ENCODE measurements at regions not wholly inside any gene's neighbourhood (a gene's known extent, or its start where the extent isn't known, plus 50 kb on each side); places are given as distances from the start of the nearest gene placed in this dataset.

GRCh38 chr15:46644501-46645481 is 1010.0 kb downstream of the SQOR start:
- FAIRE-seq = no peak
- H4K20me1 ChIP-seq (replicated peaks in 1 of 2; ENCODE audit: control insufficient read depth in 1 of 2, insufficient read depth in 2 of 2, low read length in 2 of 2) = no peaks in the 10 kb centered on the region

More at GRCh38 chr15:46644501-46645481, 1010.0 kb downstream of the SQOR start:
- Histone ChIP-seq H2BK5ac (ENCODE audit: low read depth, low read length) (no peak overlapping the region), H3K23me2 (ENCODE audit: low read depth, low read length) (no peaks in the 10 kb centered on the region), H3K18ac (ENCODE audit: extremely low read depth, low read length) (no peak overlapping the region), H3K36me3 (ENCODE audit: control insufficient read depth in 2 of 4, insufficient read depth in 4 of 4, low read length in 3 of 4) (no peaks in the 10 kb centered on the region), H3K79me2 (ENCODE audit: control insufficient read depth in 1 of 2, insufficient read depth in 2 of 2, low read length in 2 of 2) (no peaks in the 10 kb centered on the region), H3K9ac (replicated peaks in 1 of 4; ENCODE audit: extremely low read depth in 1 of 4, low read depth in 3 of 4, low read length in 3 of 4) (no peak overlapping the region), H3K9me3 (ENCODE audit: insufficient read depth in 2 of 2, low read depth in 1 of 2, low read length in 1 of 2) (no peaks in the 10 kb centered on the region), H2BK12ac (ENCODE audit: low read depth, low read length) (no peak overlapping the region), H3K4me2 (ENCODE audit: insufficient read depth in 1 of 2, low read depth in 2 of 2, low read length in 2 of 2) (no peak overlapping the region), H3K4me3 (ENCODE audit: extremely low read depth in 1 of 4, insufficient read depth in 2 of 4, low read depth in 3 of 4, low read length in 4 of 4) (no peak overlapping the region), H3K14ac (ENCODE audit: insufficient read length) (no peak overlapping the region), H3K56ac (replicated peaks; ENCODE audit: insufficient read length, low read depth, low read length) (no peak overlapping the region), H4K8ac (ENCODE audit: extremely low read depth, insufficient read depth, low read length) (no peak overlapping the region), H3K79me1 (ENCODE audit: low read depth, low read length) (no peaks in the 10 kb centered on the region), H2AK5ac (ENCODE audit: low read depth, low read length) (no peak overlapping the region), H2AFZ (ENCODE audit: low read length) (no peak overlapping the region), H2BK120ac (replicated peaks; ENCODE audit: low read depth, low read length) (no peak overlapping the region), H3K27ac (ENCODE audit: low read depth, low read length) (no peak overlapping the region), H2BK20ac (ENCODE audit: low read length) (no peak overlapping the region), H4K91ac (replicated peaks; ENCODE audit: insufficient read length, low read length) (no peak overlapping the region), H3K4me1 (replicated peaks in 1 of 4; ENCODE audit: control insufficient read depth in 3 of 4, insufficient read depth in 4 of 4, low read length in 3 of 4) (peaks cover 0 to 4% (median 0%) of the 10 kb centered on the region in 4 experiments; a peak in 1 of 7 replicates), H2BK15ac (ENCODE audit: low read length) (no peak overlapping the region), H4K5ac (ENCODE audit: insufficient read length, low read depth, low read length) (no peak overlapping the region), H3K4ac (replicated peaks; ENCODE audit: insufficient read length, low read depth, low read length) (no peak overlapping the region), H3K27me3 (replicated peaks in 1 of 4; ENCODE audit: control insufficient read depth in 3 of 4, extremely low read depth in 1 of 4, insufficient read depth in 3 of 4, low read length in 3 of 4) (no peaks in the 10 kb centered on the region), H3K23ac (ENCODE audit: insufficient read length) (no peak overlapping the region)
- DNase-seq (ENCODE audit: low read depth in 1 of 2, low spot score in 2 of 2) = no peak
- WGBS, 2 experiments (ENCODE audit: extremely low coverage in 1 of 2, insufficient coverage in 1 of 2, insufficient read length in 1 of 2, insufficient replicate concordance in 2 of 2, low coverage in 1 of 2, low lambda C conversion rate in 2 of 2, missing lambda C conversion rate in 1 of 2) = 88% methylated on average over 4 of the region's 4 CpGs; no CpG with 5 or more reads in 1 of the 2 experiments
- POLR2A ChIA-PET (ENCODE audit: partially characterized antibody) = no interaction called here
- no peak for TF ChIP-seq SIX5 (IDR thresholded peaks at IDR 0.05; ENCODE audit: low read depth, low read length)
- no peak for TF ChIP-seq TAF1 (IDR thresholded peaks at IDR 0.05; ENCODE audit: low read depth, low read length)
- no peak for TF ChIP-seq RAD21 (IDR thresholded peaks at IDR 0.05 in 1 of 2, conservative IDR thresholded peaks at IDR 0.05 in 1 of 2; ENCODE audit: low read depth in 2 of 2, low read length in 2 of 2)
- TF ChIP-seq KDM4A (IDR thresholded peaks at IDR 0.05; ENCODE audit: low read depth, low read length, severe bottlenecking) = no peak
- CTCF ChIA-PET (ENCODE audit: partially characterized antibody) = interaction anchor here (1.4 kb wide), 1 partner anchor 10 kb away, joined by 3 read pairs; no protein-coding TSS in a partner anchor

All from H1 (cell line).